B cell (primary cell): ENCODE measurements at regions not wholly inside any gene's neighbourhood (a gene's known extent, or its start where the extent isn't known, plus 50 kb on each side); places are given as distances from the start of the nearest gene placed in this dataset.

Experiments
- ATAC-seq: fragments of 200-7000 bp; cut with Tn5 transposase; one replicate; pipeline ENCODE4 v1.10.0; 2021; ENCODE audit warnings: low read depth, mild to moderate bottlenecking, moderate number of reproducible peaks, moderate library complexity
- CTCF ChIA-PET: fragments of 350-600 bp; sonication (Branson Sonifier 250); formaldehyde crosslinking; loops from one replicate; lab custom pipeline; 2021; ENCODE audit warnings: antibody characterized with exemption, inconsistent platforms; lab: Charles Lee
- POLR2A ChIA-PET: fragments of 350-600 bp; sonication (Branson Sonifier 250); formaldehyde crosslinking; loops from one replicate; lab custom pipeline; 2021; ENCODE audit warnings: antibody characterized with exemption; lab: Charles Lee
- DNase-seq: peaks from one replicate; pipeline ENCODE4 v3.0.0; 2013
- H2AFZ ChIP-seq: 2 replicates; pipeline ENCODE4 v1.6.1; 2012; ENCODE audit warnings: mild to moderate bottlenecking, low read depth, low read length; ENCODE audit not compliant: insufficient read depth, poor library complexity, severe bottlenecking
- H3K27ac ChIP-seq, 2 donors: 1 replicate in 1 of 2; 2 replicates in 1 of 2; pipeline ENCODE4 v1.5.1; 2012 to 2013; ENCODE audit warnings: low read length in 2 of 2, mild to moderate bottlenecking in 2 of 2, moderate library complexity in 1 of 2
- H3K27me3 ChIP-seq, 4 experiments: fragments of 200-600 bp in 1 of 4; sonication (generic) in 1 of 4; replicated peaks in 1 of 4; 1 replicate in 2 of 4; 2 replicates in 2 of 4; pipeline versions ENCODE4 v1.6.1 to v1.7.0; 2013 to 2016; ENCODE audit warnings: low read length in 3 of 4, mild to moderate bottlenecking in 2 of 4, mixed read lengths in 1 of 4, moderate library complexity in 1 of 4; ENCODE audit not compliant: insufficient read depth in 4 of 4, control insufficient read depth in 3 of 4; ENCODE audit errors: control extremely low read depth in 1 of 4
- H3K36me3 ChIP-seq, 2 experiments: replicated peaks in 1 of 2; 1 replicate in 1 of 2; 2 replicates in 1 of 2; pipeline versions ENCODE4 v1.6.1 to v1.7.1; 2013; ENCODE audit warnings: low read length in 1 of 2; ENCODE audit not compliant: insufficient read depth in 2 of 2, control insufficient read depth in 1 of 2; ENCODE audit errors: control extremely low read depth in 1 of 2, extremely low read depth in 1 of 2
- H3K4me1 ChIP-seq, 2 donors: fragments of 200-600 bp in 1 of 2; sonication (generic) in 1 of 2; 1 replicate in 1 of 2; 2 replicates in 1 of 2; pipeline versions ENCODE4 v1.5.1 to v1.6.1; 2013 to 2017; ENCODE audit warnings: low read length in 2 of 2; ENCODE audit not compliant: control insufficient read depth in 2 of 2, insufficient read depth in 2 of 2
- H3K4me2 ChIP-seq: replicated peaks from 2 replicates; pipeline ENCODE3; 2012; ENCODE audit warnings: mild to moderate bottlenecking, low read depth, low read length; ENCODE audit not compliant: poor library complexity, severe bottlenecking
- H3K4me3 ChIP-seq, 5 experiments: fragments of 200-600 bp in 1 of 5; sonication (generic) in 1 of 5; 1 replicate in 3 of 5; 2 replicates in 2 of 5; pipeline versions ENCODE4 v1.5.1 to v1.7.0; 2011 to 2016; ENCODE audit warnings: low read length in 4 of 5, mild to moderate bottlenecking in 4 of 5, low read depth in 2 of 5, control low read depth in 1 of 5, moderate library complexity in 1 of 5; ENCODE audit not compliant: insufficient read depth in 1 of 5; ENCODE audit errors: control extremely low read depth in 1 of 5, extremely low read depth in 1 of 5
- H3K79me2 ChIP-seq: fragments of 200-600 bp; sonication (generic); one replicate; pipeline ENCODE4 v1.6.0; 2016; ENCODE audit warnings: low read length; ENCODE audit not compliant: control insufficient read depth, insufficient read depth
- H3K9ac ChIP-seq: fragments of 200-600 bp; sonication (generic); 2 replicates; pipeline ENCODE4 v1.6.1; 2017; ENCODE audit warnings: mild to moderate bottlenecking, low read length, moderate library complexity
- H3K9me3 ChIP-seq, 3 donors: one replicate each; pipeline versions ENCODE4 v1.6.1 to v1.7.1; 2013; ENCODE audit warnings: low read length in 2 of 3; ENCODE audit not compliant: control insufficient read depth in 2 of 3, insufficient read depth in 1 of 3; ENCODE audit errors: control extremely low read depth in 1 of 3
- H4K20me1 ChIP-seq: 2 replicates; pipeline ENCODE4 v1.6.0; 2012; ENCODE audit warnings: mild to moderate bottlenecking, low read length; ENCODE audit not compliant: insufficient read depth, control insufficient read depth, poor library complexity, severe bottlenecking
- H3K27ac Mint-ChIP-seq: one replicate; pipeline ENCODE4 v1.8.0; 2021; ENCODE audit warnings: mixed read lengths
- H3K27me3 Mint-ChIP-seq: one replicate; pipeline ENCODE4 v1.8.0; 2021; ENCODE audit warnings: mixed read lengths
- H3K4me1 Mint-ChIP-seq: one replicate; pipeline ENCODE4 v1.8.0; 2021; ENCODE audit warnings: mixed read lengths
- H3K4me3 Mint-ChIP-seq: one replicate; pipeline ENCODE4 v1.8.0; 2021; ENCODE audit warnings: mixed read lengths
- H3K9me3 Mint-ChIP-seq: one replicate; pipeline ENCODE4 v1.8.0; 2022; ENCODE audit warnings: mixed read lengths; ENCODE audit not compliant: insufficient read depth
- EZH2 ChIP-seq: IDR thresholded peaks from 2 replicates; pipeline ENCODE4 v1.6.1; 2012; ENCODE audit warnings: borderline replicate concordance, low read depth, mild to moderate bottlenecking, moderate library complexity, low read length; ENCODE audit not compliant: insufficient read depth, poor library complexity, severe bottlenecking
- WGBS: methylation state at CpG from one replicate; pipeline ENCODE4 v1.1.5; 2013; ENCODE audit warnings: missing lambda C conversion rate; ENCODE audit not compliant: insufficient coverage; 5-methylcytosine and 5-hydroxymethylcytosine counted together
- intact Hi-C: fragments of 100-400 bp; cut with micrococcal nuclease; formaldehyde crosslinking; loops from one replicate; pipeline ENCODE4 v1.10.0; 2022
- TF ChIP-seq, protein P1 (sequence below): fragments of 200-600 bp; IDR thresholded peaks from one replicate; pipeline ENCODE4 v1.8.0; 2022; ENCODE audit warnings: antibody characterized with exemption, mild to moderate bottlenecking

DNA sequence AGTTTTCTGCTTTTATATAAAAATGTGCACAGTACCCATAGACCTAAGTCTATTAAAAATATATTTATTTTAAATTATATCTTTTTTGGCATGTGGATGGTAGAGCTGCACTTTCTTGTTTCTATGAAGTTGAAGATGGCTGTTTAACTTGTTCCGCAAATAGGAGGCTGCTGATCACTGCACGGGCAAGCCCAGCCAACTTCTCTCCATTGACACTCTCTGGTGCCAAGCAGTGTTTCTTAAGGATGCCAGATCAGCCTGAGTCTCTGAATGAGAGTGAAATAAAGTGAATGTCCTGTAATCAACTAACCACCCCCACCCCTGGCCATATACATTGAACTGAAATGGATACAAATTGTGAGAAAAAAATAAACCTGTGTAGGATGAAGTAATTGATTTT, 202.9 kb upstream of the KLHL1 start:
- WGBS: no CpG with 5 or more reads among the region's 2 CpGs
- POLR2A ChIA-PET: no interaction called here
- no peaks in the 10 kb centered on the region for H3K4me1 ChIP-seq

DNA sequence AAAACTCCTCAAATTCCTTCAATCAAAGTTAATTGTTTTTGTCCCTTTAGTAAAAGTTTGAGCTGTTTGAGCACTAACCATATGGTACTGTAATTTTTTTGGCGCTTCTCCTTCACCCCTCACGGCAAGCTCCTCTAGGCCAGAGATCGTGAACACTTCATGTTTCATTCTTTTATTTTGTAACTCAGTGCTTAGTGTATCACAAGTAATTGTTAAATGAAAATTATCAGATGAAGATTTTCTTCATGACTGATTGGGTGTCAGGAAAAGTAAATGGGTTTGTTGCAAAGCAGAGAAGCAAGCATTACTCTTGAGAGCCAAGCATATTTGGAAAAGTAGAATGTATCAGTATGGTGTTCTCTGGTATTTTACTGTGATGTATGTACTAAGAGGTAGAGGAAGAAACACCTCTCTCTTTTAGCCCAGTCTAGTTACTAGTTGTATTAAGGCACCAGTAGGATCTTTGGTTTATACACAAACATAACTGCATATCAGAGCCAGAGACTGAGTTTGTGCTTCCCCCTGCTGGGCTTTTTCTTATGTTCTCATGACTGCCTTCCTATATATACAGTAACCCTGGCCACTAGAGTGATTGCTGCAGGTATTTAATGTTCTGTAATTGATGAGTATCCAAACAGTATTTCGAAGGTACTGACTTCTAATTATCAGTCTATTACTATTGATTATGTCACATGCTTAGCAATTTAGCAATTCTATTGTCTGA, 202.3 kb upstream of the KLHL1 start:
- no peak overlapping the region for H3K27ac ChIP-seq
- Mint-ChIP-seq H3K4me3 (no peak overlapping the region), H3K4me1 (no peaks in the 10 kb centered on the region), H3K27ac (no peak overlapping the region), H3K27me3 (no peaks in the 10 kb centered on the region), H3K9me3 (no peaks in the 10 kb centered on the region)
- ATAC-seq (no peak), DNase-seq (no peak)
- intact Hi-C loops: no loop called here
- no peaks in the 10 kb centered on the region for H3K36me3 ChIP-seq
- no peak overlapping the region for H3K4me3 ChIP-seq
- no peaks in the 10 kb centered on the region for H3K4me1 ChIP-seq
- no peak overlapping the region for H3K4me2 ChIP-seq
- no peaks in the 10 kb centered on the region for H3K79me2 ChIP-seq
- H3K9ac ChIP-seq: no peak overlapping the region
- ChIA-PET CTCF (no interaction called here), POLR2A (no interaction called here)
- H3K27me3 ChIP-seq: no peaks in the 10 kb centered on the region
- peaks cover 0 to 7% (median 0%) of the 10 kb centered on the region in 3 donors for H3K9me3 ChIP-seq
- H4K20me1 ChIP-seq: no peaks in the 10 kb centered on the region
- H2AFZ ChIP-seq: no peak overlapping the region
- TF ChIP-seq EZH2: no peak
- TF ChIP-seq, protein P1, sequence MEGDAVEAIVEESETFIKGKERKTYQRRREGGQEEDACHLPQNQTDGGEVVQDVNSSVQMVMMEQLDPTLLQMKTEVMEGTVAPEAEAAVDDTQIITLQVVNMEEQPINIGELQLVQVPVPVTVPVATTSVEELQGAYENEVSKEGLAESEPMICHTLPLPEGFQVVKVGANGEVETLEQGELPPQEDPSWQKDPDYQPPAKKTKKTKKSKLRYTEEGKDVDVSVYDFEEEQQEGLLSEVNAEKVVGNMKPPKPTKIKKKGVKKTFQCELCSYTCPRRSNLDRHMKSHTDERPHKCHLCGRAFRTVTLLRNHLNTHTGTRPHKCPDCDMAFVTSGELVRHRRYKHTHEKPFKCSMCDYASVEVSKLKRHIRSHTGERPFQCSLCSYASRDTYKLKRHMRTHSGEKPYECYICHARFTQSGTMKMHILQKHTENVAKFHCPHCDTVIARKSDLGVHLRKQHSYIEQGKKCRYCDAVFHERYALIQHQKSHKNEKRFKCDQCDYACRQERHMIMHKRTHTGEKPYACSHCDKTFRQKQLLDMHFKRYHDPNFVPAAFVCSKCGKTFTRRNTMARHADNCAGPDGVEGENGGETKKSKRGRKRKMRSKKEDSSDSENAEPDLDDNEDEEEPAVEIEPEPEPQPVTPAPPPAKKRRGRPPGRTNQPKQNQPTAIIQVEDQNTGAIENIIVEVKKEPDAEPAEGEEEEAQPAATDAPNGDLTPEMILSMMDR: no peak
- WGBS: no CpG with 5 or more reads among the region's 4 CpGs

More for the DNA sequence above, 202.9 kb upstream of the KLHL1 start:
- ATAC-seq (no peak), DNase-seq (no peak)
- TF ChIP-seq, protein P1: no peak
- no peak for TF ChIP-seq EZH2
- no peak overlapping the region for H3K9ac ChIP-seq
- peaks cover 0 to under 1% (median 0%) of the 10 kb centered on the region in 3 donors for H3K9me3 ChIP-seq
- H3K36me3 ChIP-seq: no peaks in the 10 kb centered on the region
- no peak overlapping the region for H3K4me3 ChIP-seq
- no peak overlapping the region for H3K4me3 Mint-ChIP-seq
- no peaks in the 10 kb centered on the region for H4K20me1 ChIP-seq
- no peaks in the 10 kb centered on the region for H3K79me2 ChIP-seq
- no peaks in the 10 kb centered on the region for H3K9me3 Mint-ChIP-seq
- H2AFZ ChIP-seq: no peak overlapping the region
- CTCF ChIA-PET: no interaction called here
- no peaks in the 10 kb centered on the region for H3K4me1 Mint-ChIP-seq
- H3K27ac Mint-ChIP-seq: no peak overlapping the region
- no peak overlapping the region for H3K4me2 ChIP-seq
- intact Hi-C loops: no loop called here
- no peaks in the 10 kb centered on the region for H3K27me3 ChIP-seq
- H3K27ac ChIP-seq: no peak overlapping the region
- H3K27me3 Mint-ChIP-seq: no peaks in the 10 kb centered on the region
